K562 (cell line): ENCODE measurements at regions not wholly inside any gene's neighbourhood (a gene's known extent, or its start where the extent isn't known, plus 50 kb on each side); places are given as distances from the start of the nearest gene placed in this dataset.

Experiments
- ATAC-seq: fragments of 200-7000 bp; cut with Tn5 transposase; 3 replicates; pipeline ENCODE4 v1.9.1; 2020; ENCODE audit warnings: moderate library complexity
- BruUV-seq: library from RNA; stranded (reverse); fragments of 400-500 nt; replicated peaks from 2 replicates; lab custom pipeline; 2021; lab: Mats Ljungman, UMichigan
- CTCF ChIA-PET: fragments of 300-600 bp; formaldehyde crosslinking; extraction: SDS; loops from one replicate; lab custom pipeline; 2021; ENCODE audit warnings: low intra/inter-chr PET ratio; lab: Yijun Ruan, JAX
- POLR2A ChIA-PET: fragments of 300-600, 350-650 bp; sonication (Branson Sonifier 250); formaldehyde crosslinking; extraction: SDS; loops from one replicate; lab custom pipeline; 2021; ENCODE audit warnings: antibody characterized with exemption, inconsistent platforms; lab: Yijun Ruan, JAX
- DNase-seq, 4 experiments: peaks; one replicate each; pipeline versions ENCODE4 v3.0.0 to v3.0.0-alpha.2; 2011 to 2018; ENCODE audit warnings: low spot score in 3 of 4, mixed read lengths in 3 of 4; ENCODE audit errors: extremely low read depth in 1 of 4
- FAIRE-seq: peaks from 2 replicates; lab custom pipeline; 2011; peaks lifted over from hg19 to GRCh38; lab: Jason Lieb, UNC
- H2AFZ ChIP-seq: 2 replicates; pipeline ENCODE4 v1.6.0; 2011; ENCODE audit warnings: low read depth, low read length, control low read depth, inconsistent platforms
- H3K27ac ChIP-seq: fragments of 200-600 bp; 3 replicates; pipeline ENCODE4 v1.8.0; 2011; ENCODE audit warnings: low read depth, mild to moderate bottlenecking, control low read depth, inconsistent platforms, low read length, moderate library complexity, mixed read lengths; ENCODE audit errors: extremely low read depth
- H3K27me3 ChIP-seq, 2 experiments: fragments of 300-600 bp in 1 of 2; 2 replicates in 1 of 2; 3 replicates in 1 of 2; pipeline versions ENCODE4 v1.6.0 to v1.8.0; 2011; ENCODE audit warnings: inconsistent platforms in 2 of 2, low read length in 2 of 2, mild to moderate bottlenecking in 1 of 2, mixed read lengths in 1 of 2, moderate library complexity in 1 of 2; ENCODE audit not compliant: control insufficient read depth in 2 of 2, insufficient read depth in 2 of 2
- H3K36me3 ChIP-seq: fragments of 300-600 bp; 3 replicates; pipeline ENCODE4 v1.8.0; 2011; ENCODE audit warnings: mild to moderate bottlenecking, low read length, inconsistent platforms; ENCODE audit not compliant: control insufficient read depth, insufficient read depth
- H3K4me1 ChIP-seq, 2 experiments: fragments of 200-600 bp in 1 of 2; replicated peaks in 1 of 2; 2 replicates in 1 of 2; 3 replicates in 1 of 2; pipeline versions ENCODE4 v1.5.1 to v1.8.0; 2011; ENCODE audit warnings: inconsistent platforms in 2 of 2, low read length in 2 of 2, mild to moderate bottlenecking in 1 of 2, mixed read lengths in 1 of 2, moderate library complexity in 1 of 2; ENCODE audit not compliant: control insufficient read depth in 2 of 2, insufficient read depth in 2 of 2
- H3K4me2 ChIP-seq: 2 replicates; pipeline ENCODE4 v1.6.1; 2011; ENCODE audit warnings: low read length, control low read depth, inconsistent platforms, mixed read lengths; ENCODE audit not compliant: insufficient read depth
- H3K4me3 ChIP-seq: fragments of 200-600 bp; sonication (generic), shearing (Covaris generic); 2 replicates; pipeline ENCODE4 v1.5.1; 2016; ENCODE audit warnings: control low read depth, inconsistent platforms
- H3K79me2 ChIP-seq: fragments of 200-600 bp; 3 replicates; pipeline ENCODE4 v1.8.0; 2011; ENCODE audit warnings: low read length, inconsistent platforms; ENCODE audit not compliant: control insufficient read depth, insufficient read depth
- H3K9ac ChIP-seq, 2 experiments: 2 replicates each; pipeline versions ENCODE4 v1.6.0 to v1.6.1; 2011; ENCODE audit warnings: low read depth in 2 of 2, low read length in 2 of 2, control low read depth in 1 of 2, inconsistent platforms in 1 of 2, mild to moderate bottlenecking in 1 of 2, mixed read lengths in 1 of 2; ENCODE audit not compliant: insufficient read depth in 1 of 2
- H3K9me1 ChIP-seq: one replicate; pipeline ENCODE4 v1.6.0; 2011; ENCODE audit warnings: inconsistent platforms, mild to moderate bottlenecking, low read length, moderate library complexity; ENCODE audit not compliant: control insufficient read depth, insufficient read depth
- H3K9me3 ChIP-seq: replicated peaks from 2 replicates; pipeline ENCODE4 v1.5.1; 2011; ENCODE audit warnings: low read depth, low read length, inconsistent platforms; ENCODE audit not compliant: control insufficient read depth, insufficient read depth
- H4K20me1 ChIP-seq: replicated peaks from 2 replicates; pipeline ENCODE4 v1.6.1; 2011; ENCODE audit warnings: low read length, inconsistent platforms, mixed read lengths; ENCODE audit not compliant: control insufficient read depth, insufficient read depth
- ARID2 ChIP-seq: fragments of 450-650 bp; IDR thresholded peaks from 2 replicates; pipeline ENCODE4 v1.6.1; 2017; ENCODE audit warnings: antibody characterized with exemption, mild to moderate bottlenecking
- CTBP1 ChIP-seq: fragments of 450-650 bp; IDR thresholded peaks from 2 replicates; pipeline ENCODE4 v1.6.1; 2016; ENCODE audit warnings: borderline replicate concordance
- FUS ChIP-seq: fragments of 200-400 bp; formaldehyde crosslinking; optimal IDR thresholded peaks from 2 replicates; pipeline ENCODE3; 2017; ENCODE audit warnings: low read depth, low read length
- IFI16 ChIP-seq: fragments of 250-450 bp; sonication (Bioruptor Pico); IDR thresholded peaks from 2 replicates; pipeline ENCODE4 v2.1.2; 2022; ENCODE audit warnings: mild to moderate bottlenecking, inconsistent platforms
- JUND ChIP-seq, 2 experiments: IDR thresholded peaks; 2 replicates in 1 of 2; 3 replicates in 1 of 2; pipeline ENCODE4 v1.6.1; 2011; ENCODE audit warnings: borderline replicate concordance in 2 of 2, low read depth in 2 of 2, low read length in 2 of 2, improper control_type of control experiment in 1 of 2, missing biosample characterization in 1 of 2, missing genetic modification characterization in 1 of 2, missing genetic modification reagents in 1 of 2
- MYNN ChIP-seq, 2 experiments: sonication (generic); formaldehyde crosslinking in 1 of 2; IDR thresholded peaks; 2 replicates each; pipeline versions ENCODE4 v1.5.0 to v1.6.1; 2016 to 2020; ENCODE audit warnings: antibody characterized with exemption in 1 of 2, missing genetic modification reagents in 1 of 2
- NCOA2 ChIP-seq, 2 experiments: fragments of 450-650 bp; IDR thresholded peaks; 2 replicates each; pipeline ENCODE4 v1.6.1; 2018; ENCODE audit warnings: mild to moderate bottlenecking in 2 of 2, moderate library complexity in 1 of 2; ENCODE audit not compliant: partially characterized antibody in 2 of 2
- NR3C1 ChIP-seq: sonication (generic); formaldehyde crosslinking; IDR thresholded peaks from 2 replicates; pipeline ENCODE4 v1.8.1; 2022; ENCODE audit warnings: missing genetic modification reagents
- RNF219 ChIP-seq: fragments of 250-450 bp; sonication (Bioruptor Pico); IDR thresholded peaks from 2 replicates; pipeline ENCODE4 v1.5.0; 2022; ENCODE audit warnings: mild to moderate bottlenecking
- THAP12 ChIP-seq: fragments of 250-450 bp; sonication (Bioruptor Pico); IDR thresholded peaks from 2 replicates; pipeline ENCODE4 v1.9.0; 2021; ENCODE audit warnings: mild to moderate bottlenecking, inconsistent platforms
- ZBTB9 ChIP-seq: fragments of 450-650 bp; formaldehyde crosslinking; IDR thresholded peaks from 2 replicates; pipeline ENCODE4 v1.4.0; 2020; ENCODE audit warnings: mild to moderate bottlenecking, moderate library complexity
- ZNF586 ChIP-seq: fragments of 450-650 bp; formaldehyde crosslinking; conservative IDR thresholded peaks from 2 replicates; pipeline ENCODE4 v1.4.0; 2020; ENCODE audit warnings: mild to moderate bottlenecking, moderate library complexity
- WGBS: fragments of 100-300 bp; shearing (Covaris generic); methylation state at CpG from one replicate; pipeline ENCODE4 v1.1.6; 2016; ENCODE audit warnings: low coverage, mixed read lengths; ENCODE audit not compliant: insufficient coverage; ENCODE audit errors: missing lambda C conversion rate; 5-methylcytosine and 5-hydroxymethylcytosine counted together
- in situ Hi-C: fragments of 300-500 bp; cut with MboI; formaldehyde crosslinking; loops from 4 replicates; pipeline ENCODE4 v1.15.0; 2018; ENCODE audit warnings: inconsistent platforms, mixed read lengths
- intact Hi-C: fragments of 100-400 bp; cut with micrococcal nuclease; formaldehyde crosslinking; loops from 2 replicates; pipeline ENCODE4 v1.14.2; 2022

- no peak overlapping the region for H3K4me3 ChIP-seq
- FAIRE-seq (no peak), ATAC-seq (no peak), DNase-seq (no peak)
- WGBS, result 2% methylated on average over 9 of the region's 14 CpGs
- H4K20me1 ChIP-seq, result peaks cover 7% of the 10 kb centered on the region; the same call in 1 of the 2 replicates
- H2AFZ ChIP-seq, result no peak overlapping the region
- H3K9ac ChIP-seq, result no peak overlapping the region
- H3K4me2 ChIP-seq, result no peak overlapping the region
- intact Hi-C loops (no loop called here), in situ Hi-C loops (no loop called here)
- peaks cover 3% of the 10 kb centered on the region for H3K9me1 ChIP-seq
- no TSS peak for BruUV-seq
- no peak for TF ChIP-seq CTBP1
- TF ChIP-seq ZBTB9, result no peak
- no peak for TF ChIP-seq RNF219
- no peak for TF ChIP-seq JUND (IDR thresholded peaks at IDR 0.05; ENCODE audit: borderline replicate concordance, low read depth, low read length)
- TF ChIP-seq JUND (tag; IDR thresholded peaks at IDR 0.05; ENCODE audit: borderline replicate concordance, low read depth, low read length), result no peak
- no peak for TF ChIP-seq FUS
- TF ChIP-seq NCOA2 (IDR thresholded peaks at IDR 0.05; ENCODE audit: partially characterized antibody in 2 of 2), result no peak
- no peak for TF ChIP-seq MYNN (IDR thresholded peaks at IDR 0.05)
- no peak for TF ChIP-seq MYNN (CRISPR knock-in tag; IDR thresholded peaks at IDR 0.05)
- TF ChIP-seq THAP12, result no peak
- TF ChIP-seq ARID2, result no peak
- no peak for TF ChIP-seq ZNF586 (CRISPR knock-in tag)
- TF ChIP-seq NR3C1, result no peak
- TF ChIP-seq IFI16, result no peak
- H3K27ac ChIP-seq, result no peak overlapping the region
- no peaks in the 10 kb centered on the region for H3K79me2 ChIP-seq
- peaks cover 0 to 1% of the 10 kb centered on the region in 2 experiments; a peak in 1 of 5 replicates for H3K4me1 ChIP-seq
- no peaks in the 10 kb centered on the region for H3K36me3 ChIP-seq
- ChIA-PET CTCF (no interaction called here), POLR2A (interaction anchor here (0.8 to 1.1 kb wide), 2 partner anchors 20 to 1287 kb away, joined by 3 read pairs; no protein-coding TSS in a partner anchor)
- H3K9me3 ChIP-seq, result no peaks in the 10 kb centered on the region
- peaks cover 19 to 57% of the 10 kb centered on the region in 2 experiments; a peak in 4 of 5 replicates for H3K27me3 ChIP-seq
These were observed 305.4 kb downstream of the FOXL1 start for GRCh38 chr16:86883583-86884389.
